ENCODE measurements at regions not wholly inside any gene's neighbourhood (a gene's known extent, or its start where the extent isn't known, plus 50 kb on each side); places are given as distances from the start of the nearest gene placed in this dataset.

- H3K27ac ChIP-seq: no peak overlapping the region
- TF ChIP-seq, protein P1, sequence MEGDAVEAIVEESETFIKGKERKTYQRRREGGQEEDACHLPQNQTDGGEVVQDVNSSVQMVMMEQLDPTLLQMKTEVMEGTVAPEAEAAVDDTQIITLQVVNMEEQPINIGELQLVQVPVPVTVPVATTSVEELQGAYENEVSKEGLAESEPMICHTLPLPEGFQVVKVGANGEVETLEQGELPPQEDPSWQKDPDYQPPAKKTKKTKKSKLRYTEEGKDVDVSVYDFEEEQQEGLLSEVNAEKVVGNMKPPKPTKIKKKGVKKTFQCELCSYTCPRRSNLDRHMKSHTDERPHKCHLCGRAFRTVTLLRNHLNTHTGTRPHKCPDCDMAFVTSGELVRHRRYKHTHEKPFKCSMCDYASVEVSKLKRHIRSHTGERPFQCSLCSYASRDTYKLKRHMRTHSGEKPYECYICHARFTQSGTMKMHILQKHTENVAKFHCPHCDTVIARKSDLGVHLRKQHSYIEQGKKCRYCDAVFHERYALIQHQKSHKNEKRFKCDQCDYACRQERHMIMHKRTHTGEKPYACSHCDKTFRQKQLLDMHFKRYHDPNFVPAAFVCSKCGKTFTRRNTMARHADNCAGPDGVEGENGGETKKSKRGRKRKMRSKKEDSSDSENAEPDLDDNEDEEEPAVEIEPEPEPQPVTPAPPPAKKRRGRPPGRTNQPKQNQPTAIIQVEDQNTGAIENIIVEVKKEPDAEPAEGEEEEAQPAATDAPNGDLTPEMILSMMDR (conservative IDR thresholded peaks at IDR 0.05): no peak
- TF ChIP-seq ZFX (IDR thresholded peaks at IDR 0.05): no peak
These were observed 236.3 kb upstream of the SORL1-AS1 start for GRCh38 chr11:121688860-121689614.

- TF ChIP-seq, protein P1 (conservative IDR thresholded peaks at IDR 0.05): no peak
- TF ChIP-seq ZFX (IDR thresholded peaks at IDR 0.05): no peak
- no peak overlapping the region for H3K27ac ChIP-seq
These were observed 235.3 kb upstream of the SORL1-AS1 start for GRCh38 chr11:121688055-121688491.

DNA sequence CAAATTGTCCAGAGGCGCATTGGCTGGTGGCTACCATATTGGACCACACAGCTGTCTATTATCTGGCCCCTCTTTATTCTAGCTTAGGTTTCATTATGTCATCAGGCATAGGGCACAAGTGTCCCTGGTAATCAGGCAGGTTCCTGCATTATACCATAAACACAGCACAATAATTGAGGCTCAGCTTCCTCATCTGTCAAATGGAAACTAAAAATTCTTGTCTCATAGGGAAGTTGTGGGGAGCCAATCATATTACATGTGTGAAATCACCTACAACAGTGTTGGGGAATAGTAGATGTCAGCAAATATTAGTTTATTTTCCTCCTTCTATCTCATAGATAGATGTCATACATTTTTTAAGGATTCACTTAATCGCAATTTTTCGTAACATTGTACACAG lies 231.0 kb upstream of the SORL1-AS1 start:
- TF ChIP-seq ZFX (IDR thresholded peaks at IDR 0.05): no peak
- TF ChIP-seq, protein P1 (conservative IDR thresholded peaks at IDR 0.05): no peak

More for the DNA sequence above, 231.0 kb upstream of the SORL1-AS1 start:
- no peak overlapping the region for H3K27ac ChIP-seq

Data from C4-2B (cell line).